Esophagus muscularis mucosa (tissue), 3 donors: ENCODE measurements at regions not wholly inside any gene's neighbourhood (a gene's known extent, or its start where the extent isn't known, plus 50 kb on each side); places are given as distances from the start of the nearest gene placed in this dataset.

Experiments used
- POLR2A ChIP-seq: fragments of 450-650 bp; IDR thresholded peaks from one replicate; pipeline ENCODE4 v1.6.1; 2017; ENCODE audit warnings: antibody characterized with exemption, moderate library complexity, mild to moderate bottlenecking, low read depth
- POLR2AphosphoS5 ChIP-seq, 2 donors: sonication (generic); formaldehyde crosslinking; IDR thresholded peaks; one replicate each; pipeline ENCODE4 v1.6.1; 2017; ENCODE audit warnings: antibody characterized with exemption in 2 of 2
- TF ChIP-seq, protein P1 (sequence below), 3 experiments: fragments of 200-600 bp in 2 of 3; fragments of 450-650 bp in 1 of 3; sonication (generic) in 2 of 3; IDR thresholded peaks; one replicate each; pipeline ENCODE4 v1.5.1; 2017 to 2019; ENCODE audit warnings: antibody characterized with exemption in 3 of 3, mild to moderate bottlenecking in 2 of 3, moderate library complexity in 1 of 3

- TF ChIP-seq, protein P1, sequence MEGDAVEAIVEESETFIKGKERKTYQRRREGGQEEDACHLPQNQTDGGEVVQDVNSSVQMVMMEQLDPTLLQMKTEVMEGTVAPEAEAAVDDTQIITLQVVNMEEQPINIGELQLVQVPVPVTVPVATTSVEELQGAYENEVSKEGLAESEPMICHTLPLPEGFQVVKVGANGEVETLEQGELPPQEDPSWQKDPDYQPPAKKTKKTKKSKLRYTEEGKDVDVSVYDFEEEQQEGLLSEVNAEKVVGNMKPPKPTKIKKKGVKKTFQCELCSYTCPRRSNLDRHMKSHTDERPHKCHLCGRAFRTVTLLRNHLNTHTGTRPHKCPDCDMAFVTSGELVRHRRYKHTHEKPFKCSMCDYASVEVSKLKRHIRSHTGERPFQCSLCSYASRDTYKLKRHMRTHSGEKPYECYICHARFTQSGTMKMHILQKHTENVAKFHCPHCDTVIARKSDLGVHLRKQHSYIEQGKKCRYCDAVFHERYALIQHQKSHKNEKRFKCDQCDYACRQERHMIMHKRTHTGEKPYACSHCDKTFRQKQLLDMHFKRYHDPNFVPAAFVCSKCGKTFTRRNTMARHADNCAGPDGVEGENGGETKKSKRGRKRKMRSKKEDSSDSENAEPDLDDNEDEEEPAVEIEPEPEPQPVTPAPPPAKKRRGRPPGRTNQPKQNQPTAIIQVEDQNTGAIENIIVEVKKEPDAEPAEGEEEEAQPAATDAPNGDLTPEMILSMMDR (IDR thresholded peaks at IDR 0.05): no peak
- TF ChIP-seq POLR2A (no peak), POLR2AphosphoS5 (IDR thresholded peaks at IDR 0.05) (no peak)
Measured at GRCh38 chr6:18058429-18058828, 64.0 kb downstream of the NHLRC1 start.
